B cell (primary cell): ENCODE measurements at regions not wholly inside any gene's neighbourhood (a gene's known extent, or its start where the extent isn't known, plus 50 kb on each side); places are given as distances from the start of the nearest gene placed in this dataset.

Experiments
- EZH2 ChIP-seq: IDR thresholded peaks from 2 replicates; pipeline ENCODE4 v1.6.1; 2012; ENCODE audit warnings: borderline replicate concordance, low read depth, mild to moderate bottlenecking, moderate library complexity, low read length; ENCODE audit not compliant: insufficient read depth, poor library complexity, severe bottlenecking
- TF ChIP-seq, protein P1 (sequence below): fragments of 200-600 bp; IDR thresholded peaks from one replicate; pipeline ENCODE4 v1.8.0; 2022; ENCODE audit warnings: antibody characterized with exemption, mild to moderate bottlenecking

DNA sequence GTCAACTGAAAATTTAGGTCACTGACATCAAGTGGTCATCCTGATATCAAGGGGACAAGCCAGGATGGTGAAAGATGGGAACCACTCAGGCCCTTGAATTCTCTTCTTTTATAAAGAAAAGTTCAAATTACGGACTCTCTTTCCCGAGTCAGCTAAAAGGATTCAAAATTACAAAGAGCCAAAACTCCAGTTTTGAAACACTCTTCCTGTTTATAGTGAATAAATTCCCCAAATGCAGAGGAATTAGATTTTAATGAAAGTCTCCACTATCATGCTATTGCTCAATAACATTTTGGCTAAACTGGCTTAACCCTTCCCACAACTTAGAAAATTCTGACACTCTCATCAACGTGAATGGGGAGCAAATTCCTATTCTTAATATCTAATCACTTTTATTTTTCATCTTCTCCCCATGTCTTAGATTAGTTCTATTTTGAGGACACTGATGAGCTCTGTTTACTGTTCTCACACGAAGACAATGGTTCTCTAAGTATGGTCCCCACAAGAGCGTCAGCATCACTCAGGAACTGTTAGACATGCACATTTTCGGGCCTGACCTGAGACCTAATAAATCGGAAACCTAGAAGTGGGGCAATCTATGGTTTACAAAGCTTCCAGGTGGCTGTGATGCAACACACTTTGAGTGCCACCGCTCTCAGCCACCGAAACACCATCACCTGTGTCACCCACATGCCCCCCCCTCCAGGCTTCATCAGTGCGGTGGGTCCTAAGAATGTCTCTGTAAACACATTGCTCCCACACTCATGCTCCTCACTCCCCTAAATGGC is 64.4 kb upstream of the TIAM1 start:
- TF ChIP-seq, protein P1, sequence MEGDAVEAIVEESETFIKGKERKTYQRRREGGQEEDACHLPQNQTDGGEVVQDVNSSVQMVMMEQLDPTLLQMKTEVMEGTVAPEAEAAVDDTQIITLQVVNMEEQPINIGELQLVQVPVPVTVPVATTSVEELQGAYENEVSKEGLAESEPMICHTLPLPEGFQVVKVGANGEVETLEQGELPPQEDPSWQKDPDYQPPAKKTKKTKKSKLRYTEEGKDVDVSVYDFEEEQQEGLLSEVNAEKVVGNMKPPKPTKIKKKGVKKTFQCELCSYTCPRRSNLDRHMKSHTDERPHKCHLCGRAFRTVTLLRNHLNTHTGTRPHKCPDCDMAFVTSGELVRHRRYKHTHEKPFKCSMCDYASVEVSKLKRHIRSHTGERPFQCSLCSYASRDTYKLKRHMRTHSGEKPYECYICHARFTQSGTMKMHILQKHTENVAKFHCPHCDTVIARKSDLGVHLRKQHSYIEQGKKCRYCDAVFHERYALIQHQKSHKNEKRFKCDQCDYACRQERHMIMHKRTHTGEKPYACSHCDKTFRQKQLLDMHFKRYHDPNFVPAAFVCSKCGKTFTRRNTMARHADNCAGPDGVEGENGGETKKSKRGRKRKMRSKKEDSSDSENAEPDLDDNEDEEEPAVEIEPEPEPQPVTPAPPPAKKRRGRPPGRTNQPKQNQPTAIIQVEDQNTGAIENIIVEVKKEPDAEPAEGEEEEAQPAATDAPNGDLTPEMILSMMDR = no peak
- TF ChIP-seq EZH2 = no peak
